Omental fat pad (tissue), 3 donors: ENCODE measurements at regions not wholly inside any gene's neighbourhood (a gene's known extent, or its start where the extent isn't known, plus 50 kb on each side); places are given as distances from the start of the nearest gene placed in this dataset.

Source experiments
- ATAC-seq: fragments of 150-250 bp; one replicate; pipeline ENCODE4 v1.9.1; 2016; ENCODE audit warnings: mild to moderate bottlenecking, moderate library complexity; ENCODE audit not compliant: low FRiP score
- DNase-seq: peaks from one replicate; pipeline ENCODE4 v3.0.0-alpha.2; 2019; ENCODE audit warnings: low spot score
- TF ChIP-seq, protein P1 (sequence below), 3 donors: fragments of 450-650 bp; IDR thresholded peaks; one replicate each; pipeline ENCODE4 v1.5.1; 2016 to 2017; ENCODE audit warnings: antibody characterized with exemption in 3 of 3, mild to moderate bottlenecking in 3 of 3, moderate library complexity in 2 of 3

DNA sequence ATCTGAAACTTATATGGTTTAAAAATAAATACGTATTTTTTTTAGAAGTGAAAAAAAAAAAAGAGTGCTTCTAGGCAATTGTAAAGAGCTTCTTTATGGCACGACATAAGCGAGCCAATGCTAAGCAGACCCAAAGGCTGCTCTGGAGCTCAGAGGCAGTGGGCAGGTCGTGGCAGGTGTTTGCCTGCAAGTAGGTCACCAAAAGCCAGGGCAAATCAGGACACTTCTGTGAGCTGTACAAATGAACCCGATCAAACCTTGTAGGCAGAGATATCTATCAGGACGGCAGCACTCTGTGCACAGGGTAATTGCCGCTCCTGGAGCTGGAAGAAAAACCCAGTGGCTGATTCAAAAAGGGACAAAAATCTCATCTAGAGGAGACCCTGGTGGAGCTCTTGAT lies 75.9 kb downstream of the IRX2 start:
- ATAC-seq (no peak), DNase-seq (no peak)
- TF ChIP-seq, protein P1, sequence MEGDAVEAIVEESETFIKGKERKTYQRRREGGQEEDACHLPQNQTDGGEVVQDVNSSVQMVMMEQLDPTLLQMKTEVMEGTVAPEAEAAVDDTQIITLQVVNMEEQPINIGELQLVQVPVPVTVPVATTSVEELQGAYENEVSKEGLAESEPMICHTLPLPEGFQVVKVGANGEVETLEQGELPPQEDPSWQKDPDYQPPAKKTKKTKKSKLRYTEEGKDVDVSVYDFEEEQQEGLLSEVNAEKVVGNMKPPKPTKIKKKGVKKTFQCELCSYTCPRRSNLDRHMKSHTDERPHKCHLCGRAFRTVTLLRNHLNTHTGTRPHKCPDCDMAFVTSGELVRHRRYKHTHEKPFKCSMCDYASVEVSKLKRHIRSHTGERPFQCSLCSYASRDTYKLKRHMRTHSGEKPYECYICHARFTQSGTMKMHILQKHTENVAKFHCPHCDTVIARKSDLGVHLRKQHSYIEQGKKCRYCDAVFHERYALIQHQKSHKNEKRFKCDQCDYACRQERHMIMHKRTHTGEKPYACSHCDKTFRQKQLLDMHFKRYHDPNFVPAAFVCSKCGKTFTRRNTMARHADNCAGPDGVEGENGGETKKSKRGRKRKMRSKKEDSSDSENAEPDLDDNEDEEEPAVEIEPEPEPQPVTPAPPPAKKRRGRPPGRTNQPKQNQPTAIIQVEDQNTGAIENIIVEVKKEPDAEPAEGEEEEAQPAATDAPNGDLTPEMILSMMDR (IDR thresholded peaks at IDR 0.05): no peak

DNA sequence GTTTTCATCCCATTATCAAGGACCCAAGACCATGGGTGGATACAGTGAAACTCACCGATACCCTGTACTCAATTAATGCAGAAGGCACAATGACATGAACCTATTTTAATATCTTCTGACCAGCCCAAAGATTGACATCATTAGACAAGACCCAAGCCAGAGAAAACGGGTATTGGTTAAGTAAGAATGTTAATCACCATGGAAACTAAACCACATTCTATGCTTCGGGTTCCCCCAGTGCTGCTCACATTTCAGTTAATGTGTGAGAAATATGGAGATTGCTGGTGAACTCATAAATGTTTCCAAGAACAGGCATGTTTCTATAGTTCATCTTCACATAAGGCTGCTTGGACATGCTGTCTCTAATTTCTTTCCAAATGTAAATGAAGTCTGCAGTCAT lies 77.0 kb downstream of the IRX2 start:
- TF ChIP-seq, protein P1 (IDR thresholded peaks at IDR 0.05): no peak
- DNase-seq: no peak
- no peak for ATAC-seq

DNA sequence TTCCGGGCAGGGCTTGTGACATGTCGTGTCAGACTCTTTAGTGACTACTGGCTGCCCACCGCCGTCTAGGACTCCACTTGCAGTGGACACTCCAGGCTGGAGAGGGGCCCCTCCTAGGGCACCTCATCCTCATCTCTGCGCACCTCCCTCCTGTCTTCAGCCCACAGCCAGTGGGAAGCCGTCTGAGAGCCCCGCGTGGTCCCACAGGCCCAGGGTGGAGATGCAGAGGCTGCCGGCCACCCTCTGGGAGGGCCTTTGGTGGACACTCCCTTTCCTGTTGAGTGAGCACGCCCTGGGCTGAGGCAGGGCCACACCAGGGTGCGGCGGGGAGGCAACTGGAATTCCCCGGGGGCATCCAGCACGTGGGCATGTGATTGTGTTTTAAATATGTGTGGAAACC lies 80.5 kb downstream of the IRX2 start:
- ATAC-seq (no peak), DNase-seq (no peak)
- TF ChIP-seq, protein P1 (IDR thresholded peaks at IDR 0.05): no peak

DNA sequence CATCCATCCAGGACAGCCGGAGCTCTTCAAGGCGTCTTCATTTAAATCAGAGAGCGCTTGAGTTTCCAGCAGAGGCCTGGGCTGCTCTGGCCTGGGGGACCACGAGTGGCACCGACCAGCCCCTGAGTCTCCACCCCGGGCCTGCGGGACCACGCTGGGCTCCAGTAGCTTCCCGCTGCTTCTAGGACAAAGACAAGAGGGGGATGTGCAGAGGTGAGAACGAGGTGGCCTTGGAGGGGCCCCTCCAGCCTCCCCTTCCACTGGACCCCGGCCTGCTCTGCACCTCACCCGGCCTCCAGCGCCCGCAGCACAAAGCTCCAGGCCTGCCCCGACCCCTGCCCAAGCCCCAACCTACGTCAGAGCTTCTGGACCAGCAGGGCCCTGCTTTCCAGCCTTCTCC lies 81.6 kb downstream of the IRX2 start:
- ATAC-seq (no peak), DNase-seq (no peak)
- TF ChIP-seq, protein P1 (IDR thresholded peaks at IDR 0.05): no peak

DNA sequence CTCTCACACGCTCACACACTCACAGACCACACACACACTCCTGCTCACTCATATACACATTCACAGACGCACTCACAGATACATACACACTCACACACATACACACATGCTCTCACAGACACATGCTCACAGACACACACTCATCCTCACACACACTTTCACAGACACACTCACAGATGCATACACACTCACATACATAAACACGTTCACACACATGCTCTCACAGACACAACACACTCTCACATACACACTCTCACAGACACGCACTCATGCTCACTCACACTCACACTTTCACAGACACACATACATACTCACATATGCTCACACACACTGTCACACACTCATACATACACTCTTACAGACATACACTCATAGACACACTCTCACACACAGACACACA lies 82.2 kb downstream of the IRX2 start:
- no peak for ATAC-seq
- DNase-seq: no peak
- TF ChIP-seq, protein P1 (IDR thresholded peaks at IDR 0.05): no peak

DNA sequence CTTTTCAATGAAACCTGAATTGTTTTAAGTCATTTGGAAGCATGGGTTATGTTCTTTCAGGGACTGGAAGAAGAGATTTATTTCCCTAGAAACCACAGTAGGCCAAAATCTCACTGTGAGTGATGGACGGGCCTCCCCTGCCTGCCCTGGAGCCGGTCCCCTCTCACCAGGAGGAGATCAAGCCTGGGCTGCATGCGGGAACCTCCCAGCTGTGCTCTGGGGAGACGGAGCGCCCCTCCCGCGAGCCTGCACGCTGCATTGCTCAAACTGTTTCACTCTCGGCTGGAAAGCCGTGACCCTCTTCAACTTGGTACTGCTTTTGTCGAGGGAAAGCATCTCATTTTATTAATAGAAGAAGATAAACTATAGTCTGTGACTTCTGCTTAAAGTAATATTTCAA lies 85.4 kb downstream of the IRX2 start:
- DNase-seq (no peak), ATAC-seq (no peak)
- TF ChIP-seq, protein P1 (IDR thresholded peaks at IDR 0.05): no peak

DNA sequence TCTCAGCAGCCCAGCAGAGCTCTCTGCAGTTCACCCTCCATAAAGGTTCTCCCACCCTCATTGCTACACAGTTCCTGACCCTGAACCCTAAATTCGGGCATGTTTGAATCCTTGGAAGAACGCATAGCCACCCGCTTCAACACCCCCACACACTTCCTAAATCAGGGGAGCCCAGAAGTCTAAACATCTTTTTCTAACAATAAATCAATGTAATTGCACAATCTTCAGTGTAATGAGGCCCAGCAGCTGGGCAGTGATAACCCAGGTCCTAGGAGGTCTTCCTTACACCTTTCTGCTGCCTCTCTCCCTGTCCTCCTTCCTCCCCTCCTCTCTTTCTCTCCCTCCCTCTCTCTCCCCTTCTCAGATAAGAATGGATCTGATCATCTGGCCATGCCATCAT lies 88.0 kb downstream of the IRX2 start:
- ATAC-seq: no peak
- no peak for DNase-seq
- TF ChIP-seq, protein P1 (IDR thresholded peaks at IDR 0.05): no peak
